Left lung (tissue), 4 donors: ENCODE measurements at regions not wholly inside any gene's neighbourhood (a gene's known extent, or its start where the extent isn't known, plus 50 kb on each side); places are given as distances from the start of the nearest gene placed in this dataset.

Source experiments
- ATAC-seq: fragments of 200-7000 bp; cut with Tn5 transposase; one replicate; pipeline ENCODE4 v1.9.1; 2020; ENCODE audit warnings: moderate library complexity
- DNase-seq, 4 donors: peaks; one replicate each; pipeline ENCODE4 v3.0.0-alpha.2; 2013 to 2020
- H3K27ac ChIP-seq, 2 donors: fragments of 200-600 bp; sonication (generic) in 1 of 2; one replicate each; pipeline versions ENCODE4 v1.5.0 to v1.8.0; 2020 to 2021
- H3K27me3 ChIP-seq, 2 donors: fragments of 200-600 bp; sonication (generic) in 1 of 2; one replicate each; pipeline versions ENCODE4 v1.5.0 to v1.8.0; 2020 to 2021
- H3K36me3 ChIP-seq, 2 donors: fragments of 200-600 bp; sonication (generic) in 1 of 2; one replicate each; pipeline versions ENCODE4 v1.5.0 to v1.8.0; 2020 to 2021
- H3K4me1 ChIP-seq, 2 donors: fragments of 200-600 bp; one replicate each; pipeline ENCODE4 v1.8.0; 2021
- H3K4me3 ChIP-seq, 2 donors: fragments of 200-600 bp; sonication (generic) in 1 of 2; one replicate each; pipeline versions ENCODE4 v1.5.0 to v1.8.0; 2020 to 2021; ENCODE audit warnings: mild to moderate bottlenecking in 1 of 2
- H3K9me3 ChIP-seq, 2 donors: fragments of 200-600 bp; sonication (generic) in 1 of 2; one replicate each; pipeline versions ENCODE4 v1.5.0 to v1.8.0; 2020 to 2021
- intact Hi-C, 2 donors: fragments of 100-400 bp; cut with DNase I; formaldehyde crosslinking; loops; one replicate each; pipeline versions ENCODE4 v1.11.2 to v1.14.2; 2022
- TF ChIP-seq, protein P1 (sequence below), 2 donors: fragments of 200-600 bp; sonication (generic) in 1 of 2; IDR thresholded peaks; one replicate each; pipeline versions ENCODE4 v1.5.0 to v1.8.0; 2021; ENCODE audit warnings: antibody characterized with exemption in 2 of 2
- donor health status: DM: no; HTN: yes; CAD: no.
- donor health status: DM: no; HTN: no; CAD: no.

DNA sequence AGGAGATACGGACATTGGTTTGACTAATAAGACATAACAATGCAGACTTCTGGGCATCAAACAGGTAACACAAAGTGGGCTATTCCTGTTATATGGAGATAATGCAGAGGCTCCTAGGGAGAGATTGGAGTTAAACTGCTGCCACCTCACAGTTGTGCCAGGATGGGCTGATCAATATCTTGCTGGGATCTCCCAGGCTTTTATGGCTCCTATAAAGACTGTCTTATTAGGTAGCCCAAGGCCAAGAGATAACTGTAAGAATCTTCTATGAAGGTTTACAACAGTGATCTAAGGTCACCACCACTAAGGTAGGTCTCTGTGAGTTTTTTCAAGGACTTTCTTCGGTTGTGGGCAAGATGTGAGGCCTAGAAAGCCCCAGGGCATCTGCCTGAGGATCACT, 345.8 kb downstream of the KLF5 start:
- TF ChIP-seq, protein P1, sequence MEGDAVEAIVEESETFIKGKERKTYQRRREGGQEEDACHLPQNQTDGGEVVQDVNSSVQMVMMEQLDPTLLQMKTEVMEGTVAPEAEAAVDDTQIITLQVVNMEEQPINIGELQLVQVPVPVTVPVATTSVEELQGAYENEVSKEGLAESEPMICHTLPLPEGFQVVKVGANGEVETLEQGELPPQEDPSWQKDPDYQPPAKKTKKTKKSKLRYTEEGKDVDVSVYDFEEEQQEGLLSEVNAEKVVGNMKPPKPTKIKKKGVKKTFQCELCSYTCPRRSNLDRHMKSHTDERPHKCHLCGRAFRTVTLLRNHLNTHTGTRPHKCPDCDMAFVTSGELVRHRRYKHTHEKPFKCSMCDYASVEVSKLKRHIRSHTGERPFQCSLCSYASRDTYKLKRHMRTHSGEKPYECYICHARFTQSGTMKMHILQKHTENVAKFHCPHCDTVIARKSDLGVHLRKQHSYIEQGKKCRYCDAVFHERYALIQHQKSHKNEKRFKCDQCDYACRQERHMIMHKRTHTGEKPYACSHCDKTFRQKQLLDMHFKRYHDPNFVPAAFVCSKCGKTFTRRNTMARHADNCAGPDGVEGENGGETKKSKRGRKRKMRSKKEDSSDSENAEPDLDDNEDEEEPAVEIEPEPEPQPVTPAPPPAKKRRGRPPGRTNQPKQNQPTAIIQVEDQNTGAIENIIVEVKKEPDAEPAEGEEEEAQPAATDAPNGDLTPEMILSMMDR (IDR thresholded peaks at IDR 0.05) = no peak
- no peaks in the 10 kb centered on the region for H3K9me3 ChIP-seq
- DNase-seq (no peak), ATAC-seq (no peak)
- no peak overlapping the region for H3K4me3 ChIP-seq
- H3K27me3 ChIP-seq = no peaks in the 10 kb centered on the region
- no peaks in the 10 kb centered on the region for H3K4me1 ChIP-seq
- no peaks in the 10 kb centered on the region for H3K36me3 ChIP-seq
- intact Hi-C loops = no loop called here
- H3K27ac ChIP-seq = no peak overlapping the region

DNA sequence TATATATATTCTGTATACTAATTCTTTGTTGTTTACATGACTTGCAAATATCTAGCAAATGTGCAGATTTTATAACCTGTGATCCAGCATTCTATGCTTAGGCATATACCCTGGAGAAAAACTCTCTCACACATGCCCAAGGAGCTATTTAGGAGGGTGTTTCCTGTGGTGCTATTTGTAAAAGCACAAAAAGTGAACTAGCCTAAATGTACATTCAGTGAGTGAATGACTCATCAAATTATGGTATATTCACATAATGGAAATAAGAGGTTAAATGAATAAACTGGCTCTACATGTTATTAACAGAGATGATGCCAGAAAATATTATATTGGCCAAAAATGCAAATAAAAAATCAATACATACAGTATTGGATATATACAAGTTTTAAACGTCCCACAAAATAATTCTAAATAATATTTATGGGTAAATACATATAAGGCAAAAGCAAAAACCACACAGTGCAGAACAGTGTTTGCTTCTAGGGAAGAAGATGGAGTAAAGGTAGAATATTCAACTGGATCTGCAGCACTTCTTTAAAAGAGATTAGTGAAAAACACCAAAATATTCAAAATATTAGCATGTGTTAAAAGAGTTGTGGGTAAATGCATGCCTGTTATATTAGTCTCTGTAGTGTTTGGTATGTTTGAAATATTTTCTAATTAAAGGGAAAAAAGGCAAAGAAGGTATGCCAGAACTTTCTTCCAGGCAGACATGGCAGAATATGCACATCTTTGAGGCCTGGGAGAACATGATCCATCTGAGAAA, 344.7 kb downstream of the KLF5 start:
- Histone ChIP-seq H3K4me1 (no peaks in the 10 kb centered on the region), H3K27me3 (no peaks in the 10 kb centered on the region), H3K27ac (no peak overlapping the region), H3K9me3 (no peaks in the 10 kb centered on the region), H3K36me3 (no peaks in the 10 kb centered on the region), H3K4me3 (no peak overlapping the region)
- TF ChIP-seq, protein P1 (IDR thresholded peaks at IDR 0.05) = no peak
- no peak for ATAC-seq
- intact Hi-C loops = no loop called here
- DNase-seq = no peak

DNA sequence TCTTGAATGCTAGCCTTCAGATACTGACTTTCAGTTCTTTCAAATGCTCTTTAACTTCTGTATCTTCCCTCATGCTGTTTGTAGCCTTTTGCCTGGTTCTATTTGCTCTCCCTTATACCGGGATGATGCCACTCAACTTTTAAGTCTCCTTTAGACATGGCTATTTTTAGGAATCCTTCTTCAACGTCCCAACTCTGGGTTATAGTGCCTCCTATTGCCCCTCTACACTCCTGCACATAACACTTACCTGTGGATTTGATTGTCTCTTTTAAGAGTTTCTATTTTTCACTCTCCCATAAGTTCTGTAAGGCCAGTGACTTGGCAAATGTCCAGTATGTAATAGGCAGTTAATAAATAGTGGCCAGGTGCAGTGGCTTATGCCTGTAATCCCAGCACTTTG, 343.0 kb downstream of the KLF5 start:
- Histone ChIP-seq H3K27ac (no peak overlapping the region), H3K4me3 (no peak overlapping the region), H3K9me3 (no peaks in the 10 kb centered on the region), H3K27me3 (no peaks in the 10 kb centered on the region), H3K36me3 (no peaks in the 10 kb centered on the region), H3K4me1 (no peaks in the 10 kb centered on the region)
- DNase-seq (no peak), ATAC-seq (peak; percentile 83)
- TF ChIP-seq, protein P1 (IDR thresholded peaks at IDR 0.05) = no peak
- intact Hi-C loops = no loop called here

DNA sequence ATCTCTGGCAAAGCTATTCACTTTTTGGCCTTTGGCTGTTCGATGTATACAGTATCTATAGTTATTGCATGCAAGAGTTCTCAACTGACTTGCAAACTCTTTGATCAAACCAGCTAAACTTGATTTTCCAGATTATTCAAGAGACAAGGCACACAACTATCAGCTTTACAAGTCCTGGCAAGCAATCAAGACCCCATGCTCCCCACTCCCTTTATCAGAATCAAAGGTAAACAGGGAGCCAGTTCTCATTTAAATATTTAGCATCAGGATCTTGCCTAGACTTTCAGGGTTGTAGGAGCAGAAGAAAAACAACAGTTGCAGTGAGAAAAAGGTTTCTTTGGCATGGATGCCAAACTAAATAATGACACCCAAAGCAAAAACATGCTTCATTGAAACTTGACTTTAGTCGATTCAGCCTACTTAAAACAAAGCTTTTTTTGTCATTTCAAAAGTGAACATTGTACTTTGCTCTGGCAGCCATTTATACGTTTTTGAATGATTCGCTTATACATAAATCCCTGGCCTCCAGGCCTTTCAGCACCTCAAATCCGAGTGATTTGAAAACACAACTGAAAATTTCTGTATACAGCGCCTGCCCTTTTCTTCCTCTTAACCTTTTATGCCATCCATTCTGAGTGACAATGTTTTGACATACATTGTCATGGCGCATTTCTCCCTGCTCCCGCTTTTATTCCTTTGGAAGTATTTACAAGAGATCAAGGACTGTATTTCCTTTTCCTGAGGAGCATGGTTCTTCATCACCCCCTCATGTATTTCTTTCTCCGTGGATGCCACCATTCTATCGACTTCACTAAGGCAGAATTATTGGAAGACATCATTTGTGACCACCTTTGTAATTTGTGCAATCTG, 340.8 kb downstream of the KLF5 start:
- TF ChIP-seq, protein P1 (IDR thresholded peaks at IDR 0.05) = no peak
- H3K27ac ChIP-seq = no peak overlapping the region
- no peaks in the 10 kb centered on the region for H3K9me3 ChIP-seq
- no peaks in the 10 kb centered on the region for H3K36me3 ChIP-seq
- DNase-seq (peak in 2 of 4 donors; percentile 33 to 71), ATAC-seq (no peak)
- H3K4me3 ChIP-seq = no peak overlapping the region
- intact Hi-C loops = no loop called here
- H3K27me3 ChIP-seq = no peaks in the 10 kb centered on the region
- H3K4me1 ChIP-seq = no peaks in the 10 kb centered on the region
